Adrenal gland (tissue), 5 donors: ENCODE measurements at regions not wholly inside any gene's neighbourhood (a gene's known extent, or its start where the extent isn't known, plus 50 kb on each side); places are given as distances from the start of the nearest gene placed in this dataset.

Experiments
- POLR2A ChIP-seq, 2 donors: fragments of 450-650 bp; IDR thresholded peaks; one replicate each; pipeline ENCODE4 v1.6.1; 2017; ENCODE audit warnings: antibody characterized with exemption in 2 of 2, mild to moderate bottlenecking in 2 of 2, moderate library complexity in 1 of 2
- TF ChIP-seq, protein P1 (sequence below), 6 experiments: fragments of 450-650 bp in 4 of 6; fragments of 200-600 bp in 2 of 6; sonication (generic) in 1 of 6; IDR thresholded peaks; 1 replicate in 5 of 6; 2 replicates in 1 of 6; pipeline versions ENCODE4 v1.5.1 to v1.8.0; 2016 to 2021; ENCODE audit warnings: antibody characterized with exemption in 6 of 6, mild to moderate bottlenecking in 2 of 6, moderate library complexity in 1 of 6
- donor health status: DM: no; HTN: no; CAD: no.

DNA sequence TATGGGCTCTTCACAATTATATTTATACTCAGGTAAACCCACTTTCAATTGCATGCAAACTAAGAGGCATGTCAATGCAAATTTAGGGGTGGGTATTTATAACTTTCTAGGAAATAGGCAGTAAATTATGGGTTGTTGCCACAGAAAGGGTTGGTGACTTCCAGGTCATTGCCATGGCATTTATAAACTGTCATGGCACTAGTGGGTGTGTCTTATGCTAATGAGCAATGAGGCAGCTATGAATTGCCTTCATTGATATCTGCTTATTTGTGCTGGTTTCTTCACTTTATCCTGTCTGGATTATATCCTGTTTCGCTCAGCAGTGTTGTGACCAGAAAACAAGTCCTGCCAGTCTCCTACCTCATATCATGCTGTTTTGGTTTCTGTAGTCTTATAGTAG, 597.3 kb upstream of the DAB2 start:
- TF ChIP-seq, protein P1, sequence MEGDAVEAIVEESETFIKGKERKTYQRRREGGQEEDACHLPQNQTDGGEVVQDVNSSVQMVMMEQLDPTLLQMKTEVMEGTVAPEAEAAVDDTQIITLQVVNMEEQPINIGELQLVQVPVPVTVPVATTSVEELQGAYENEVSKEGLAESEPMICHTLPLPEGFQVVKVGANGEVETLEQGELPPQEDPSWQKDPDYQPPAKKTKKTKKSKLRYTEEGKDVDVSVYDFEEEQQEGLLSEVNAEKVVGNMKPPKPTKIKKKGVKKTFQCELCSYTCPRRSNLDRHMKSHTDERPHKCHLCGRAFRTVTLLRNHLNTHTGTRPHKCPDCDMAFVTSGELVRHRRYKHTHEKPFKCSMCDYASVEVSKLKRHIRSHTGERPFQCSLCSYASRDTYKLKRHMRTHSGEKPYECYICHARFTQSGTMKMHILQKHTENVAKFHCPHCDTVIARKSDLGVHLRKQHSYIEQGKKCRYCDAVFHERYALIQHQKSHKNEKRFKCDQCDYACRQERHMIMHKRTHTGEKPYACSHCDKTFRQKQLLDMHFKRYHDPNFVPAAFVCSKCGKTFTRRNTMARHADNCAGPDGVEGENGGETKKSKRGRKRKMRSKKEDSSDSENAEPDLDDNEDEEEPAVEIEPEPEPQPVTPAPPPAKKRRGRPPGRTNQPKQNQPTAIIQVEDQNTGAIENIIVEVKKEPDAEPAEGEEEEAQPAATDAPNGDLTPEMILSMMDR (IDR thresholded peaks at IDR 0.05), result no peak
- no peak for TF ChIP-seq POLR2A (IDR thresholded peaks at IDR 0.05)
